DOHH2 (cell line): ENCODE measurements at regions not wholly inside any gene's neighbourhood (a gene's known extent, or its start where the extent isn't known, plus 50 kb on each side); places are given as distances from the start of the nearest gene placed in this dataset.

Source experiments
- H3F3A ChIP-seq: fragments of 200-600 bp; sonication (generic), shearing (Covaris generic); 2 replicates; pipeline ENCODE4 v1.6.0; 2016; ENCODE audit warnings: antibody characterized with exemption, mild to moderate bottlenecking; ENCODE audit not compliant: control insufficient read depth, insufficient read depth
- H3K27ac ChIP-seq: fragments of 200-600 bp; sonication (generic); 2 replicates; pipeline ENCODE4 v1.5.1; 2014; ENCODE audit warnings: low read depth, mild to moderate bottlenecking, low read length, moderate library complexity
- H3K27me3 ChIP-seq: fragments of 200-600 bp; sonication (generic); 2 replicates; pipeline ENCODE4 v1.6.1; 2014; ENCODE audit warnings: mild to moderate bottlenecking, low read length, mixed read lengths; ENCODE audit not compliant: control insufficient read depth
- H3K36me3 ChIP-seq: fragments of 200-600 bp; sonication (generic); 2 replicates; pipeline ENCODE4 v1.6.1; 2014; ENCODE audit warnings: mild to moderate bottlenecking, low read length, moderate library complexity, mixed read lengths; ENCODE audit not compliant: control insufficient read depth
- H3K4me1 ChIP-seq: fragments of 200-600 bp; sonication (generic); 2 replicates; pipeline ENCODE4 v1.6.1; 2014; ENCODE audit warnings: mild to moderate bottlenecking, low read length, mixed read lengths; ENCODE audit not compliant: control insufficient read depth
- H3K4me2 ChIP-seq: fragments of 200-600 bp; sonication (generic); 2 replicates; pipeline ENCODE4 v1.6.0; 2014; ENCODE audit warnings: mild to moderate bottlenecking, low read length, moderate library complexity
- H3K4me3 ChIP-seq: fragments of 200-600 bp; sonication (generic); 2 replicates; pipeline ENCODE4 v1.5.1; 2014; ENCODE audit warnings: mild to moderate bottlenecking, low read length, mixed read lengths
- H3K79me2 ChIP-seq: fragments of 200-600 bp; sonication (generic); 2 replicates; pipeline ENCODE4 v1.6.1; 2014; ENCODE audit warnings: mild to moderate bottlenecking, low read length, mixed read lengths; ENCODE audit not compliant: control insufficient read depth
- H3K9me2 ChIP-seq: fragments of 200-600 bp; sonication (generic); replicated peaks from 2 replicates; pipeline ENCODE4 v1.6.1; 2014; ENCODE audit warnings: mild to moderate bottlenecking, low read length, mixed read lengths; ENCODE audit not compliant: control insufficient read depth
- H3K9me3 ChIP-seq: fragments of 200-600 bp; sonication (generic); 2 replicates; pipeline ENCODE4 v1.6.1; 2014; ENCODE audit warnings: antibody characterized with exemption, low read length, mixed read lengths; ENCODE audit not compliant: control insufficient read depth, insufficient read depth
- H4K20me1 ChIP-seq: fragments of 200-600 bp; sonication (generic); 2 replicates; pipeline ENCODE4 v1.6.0; 2014; ENCODE audit warnings: low read depth, mild to moderate bottlenecking, antibody characterized with exemption, low read length, moderate library complexity; ENCODE audit not compliant: control insufficient read depth, insufficient read depth
- EZH2phosphoT487 ChIP-seq: fragments of 200-600 bp; sonication (generic); IDR thresholded peaks from 2 replicates; pipeline ENCODE4 v1.6.1; 2017; ENCODE audit warnings: borderline replicate concordance, mild to moderate bottlenecking, antibody characterized with exemption, low read length, moderate library complexity, mixed read lengths
- TF ChIP-seq, protein P1 (sequence below): fragments of 200-600 bp; sonication (generic); IDR thresholded peaks from one replicate; pipeline ENCODE4 v1.5.1; 2014; ENCODE audit warnings: antibody characterized with exemption, mild to moderate bottlenecking, low read depth, low read length; ENCODE audit not compliant: poor library complexity, severe bottlenecking

DNA sequence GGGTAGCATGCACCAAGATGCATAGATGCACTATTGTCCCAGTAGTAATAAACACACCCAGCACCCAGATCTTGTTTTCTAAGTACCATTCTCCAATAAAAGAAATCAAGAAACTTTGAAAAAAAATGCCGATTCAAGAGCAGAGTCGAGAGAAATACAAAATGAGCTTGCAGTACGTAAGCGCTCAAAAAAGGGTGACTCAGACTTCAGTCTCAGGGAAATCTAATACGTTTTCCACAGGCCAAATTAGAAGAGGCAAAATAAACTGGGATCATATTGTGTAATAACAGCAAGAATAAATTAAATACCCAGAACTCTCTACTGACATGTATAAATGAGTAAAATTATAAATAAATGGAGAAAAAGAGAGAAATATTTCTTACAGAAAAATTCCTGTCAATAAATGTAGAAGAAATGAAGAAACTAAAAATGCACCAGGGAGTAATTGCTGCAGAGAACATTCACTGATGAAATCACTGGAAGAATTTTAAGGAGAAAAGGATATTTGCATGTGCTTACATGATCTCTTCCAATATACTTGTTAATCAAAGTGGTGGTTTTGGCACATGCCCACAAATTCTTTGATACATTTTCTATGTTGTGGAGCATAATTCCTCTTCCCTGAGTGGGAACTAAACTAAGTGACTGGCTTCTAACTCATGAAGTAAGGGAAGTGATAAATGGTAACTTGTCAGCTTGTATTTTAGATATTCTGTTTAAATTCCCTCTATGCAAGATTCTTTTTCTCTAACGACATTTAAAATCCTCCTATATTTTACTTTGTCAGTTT is 567.6 kb upstream of the ADAMTS16 start:
- Histone ChIP-seq H3K27me3 (no peaks in the 10 kb centered on the region), H4K20me1 (no peaks in the 10 kb centered on the region), H3K4me2 (no peak overlapping the region), H3K36me3 (no peaks in the 10 kb centered on the region), H3K9me3 (no peaks in the 10 kb centered on the region; the same call in 1 of the 2 replicates), H3K9me2 (no peaks in the 10 kb centered on the region), H3K27ac (no peak overlapping the region), H3F3A (no peaks in the 10 kb centered on the region), H3K4me1 (no peaks in the 10 kb centered on the region), H3K4me3 (no peak overlapping the region), H3K79me2 (no peaks in the 10 kb centered on the region)
- TF ChIP-seq EZH2phosphoT487 = no peak
- TF ChIP-seq, protein P1, sequence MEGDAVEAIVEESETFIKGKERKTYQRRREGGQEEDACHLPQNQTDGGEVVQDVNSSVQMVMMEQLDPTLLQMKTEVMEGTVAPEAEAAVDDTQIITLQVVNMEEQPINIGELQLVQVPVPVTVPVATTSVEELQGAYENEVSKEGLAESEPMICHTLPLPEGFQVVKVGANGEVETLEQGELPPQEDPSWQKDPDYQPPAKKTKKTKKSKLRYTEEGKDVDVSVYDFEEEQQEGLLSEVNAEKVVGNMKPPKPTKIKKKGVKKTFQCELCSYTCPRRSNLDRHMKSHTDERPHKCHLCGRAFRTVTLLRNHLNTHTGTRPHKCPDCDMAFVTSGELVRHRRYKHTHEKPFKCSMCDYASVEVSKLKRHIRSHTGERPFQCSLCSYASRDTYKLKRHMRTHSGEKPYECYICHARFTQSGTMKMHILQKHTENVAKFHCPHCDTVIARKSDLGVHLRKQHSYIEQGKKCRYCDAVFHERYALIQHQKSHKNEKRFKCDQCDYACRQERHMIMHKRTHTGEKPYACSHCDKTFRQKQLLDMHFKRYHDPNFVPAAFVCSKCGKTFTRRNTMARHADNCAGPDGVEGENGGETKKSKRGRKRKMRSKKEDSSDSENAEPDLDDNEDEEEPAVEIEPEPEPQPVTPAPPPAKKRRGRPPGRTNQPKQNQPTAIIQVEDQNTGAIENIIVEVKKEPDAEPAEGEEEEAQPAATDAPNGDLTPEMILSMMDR = no peak

DNA sequence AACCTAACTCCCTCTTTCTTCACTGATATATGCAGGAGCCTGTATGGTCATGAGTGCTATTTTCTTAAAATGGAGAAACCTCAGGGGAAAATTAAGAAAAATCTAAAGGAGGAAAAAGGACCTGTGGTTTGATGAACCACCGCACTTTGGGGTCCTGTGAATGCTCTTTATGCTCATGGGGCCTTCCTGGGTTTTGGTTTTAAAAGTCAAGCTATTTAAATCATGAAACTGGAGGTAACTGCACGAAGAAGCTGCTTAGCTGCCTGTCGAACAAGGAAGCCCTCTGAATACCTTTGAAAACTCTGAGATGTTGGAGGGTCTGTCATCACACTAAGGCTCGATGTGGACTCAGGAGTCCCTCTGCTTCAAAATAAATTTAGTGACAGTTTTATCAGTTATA is 564.5 kb upstream of the ADAMTS16 start:
- Histone ChIP-seq H4K20me1 (no peaks in the 10 kb centered on the region), H3K4me3 (no peak overlapping the region), H3K9me3 (peaks cover 7% of the 10 kb centered on the region; the same call in 1 of the 2 replicates), H3K27ac (no peak overlapping the region), H3K36me3 (no peaks in the 10 kb centered on the region), H3K4me1 (no peaks in the 10 kb centered on the region), H3F3A (no peaks in the 10 kb centered on the region), H3K27me3 (no peaks in the 10 kb centered on the region), H3K79me2 (no peaks in the 10 kb centered on the region), H3K4me2 (no peak overlapping the region), H3K9me2 (no peaks in the 10 kb centered on the region)
- no peak for TF ChIP-seq EZH2phosphoT487
- TF ChIP-seq, protein P1 = no peak

DNA sequence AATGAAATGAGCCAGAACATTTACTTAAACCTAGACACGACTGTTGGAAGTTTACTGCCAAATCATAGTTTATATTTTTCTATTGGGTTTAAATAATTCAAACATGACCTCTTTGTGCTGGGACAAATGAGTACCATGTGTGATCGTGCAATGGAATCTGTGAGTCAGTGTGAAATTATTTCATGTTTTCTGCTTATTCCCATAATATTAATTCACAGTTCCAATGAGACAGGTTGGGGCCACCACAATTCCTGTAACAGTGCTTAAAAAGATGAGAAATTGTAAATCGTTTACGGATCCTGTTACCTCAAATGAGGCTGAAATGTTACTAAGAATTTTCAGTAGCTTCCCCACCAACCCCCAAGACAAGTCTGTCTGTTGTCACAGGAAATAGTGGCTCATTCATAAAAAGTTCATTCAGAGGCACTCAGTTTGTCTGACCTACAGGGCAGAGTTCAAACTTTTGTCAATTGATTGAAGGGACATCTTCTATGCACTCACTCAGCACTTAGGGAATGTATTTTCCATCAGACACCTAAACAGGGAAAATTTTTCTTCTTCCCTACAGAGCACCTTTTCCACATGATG is 563.9 kb upstream of the ADAMTS16 start:
- H3K27me3 ChIP-seq = no peaks in the 10 kb centered on the region
- no peaks in the 10 kb centered on the region for H3K79me2 ChIP-seq
- no peak overlapping the region for H3K4me2 ChIP-seq
- no peaks in the 10 kb centered on the region for H3K4me1 ChIP-seq
- no peak overlapping the region for H3K27ac ChIP-seq
- H4K20me1 ChIP-seq = no peaks in the 10 kb centered on the region
- H3K9me3 ChIP-seq = peaks cover 14% of the 10 kb centered on the region; the same call in 1 of the 2 replicates
- no peaks in the 10 kb centered on the region for H3K36me3 ChIP-seq
- H3K9me2 ChIP-seq = no peaks in the 10 kb centered on the region
- TF ChIP-seq EZH2phosphoT487 = no peak
- TF ChIP-seq, protein P1 = no peak
- H3K4me3 ChIP-seq = no peak overlapping the region
- H3F3A ChIP-seq = no peaks in the 10 kb centered on the region
